ENCODE measurements at regions not wholly inside any gene's neighbourhood (a gene's known extent, or its start where the extent isn't known, plus 50 kb on each side); places are given as distances from the start of the nearest gene placed in this dataset.

DNA sequence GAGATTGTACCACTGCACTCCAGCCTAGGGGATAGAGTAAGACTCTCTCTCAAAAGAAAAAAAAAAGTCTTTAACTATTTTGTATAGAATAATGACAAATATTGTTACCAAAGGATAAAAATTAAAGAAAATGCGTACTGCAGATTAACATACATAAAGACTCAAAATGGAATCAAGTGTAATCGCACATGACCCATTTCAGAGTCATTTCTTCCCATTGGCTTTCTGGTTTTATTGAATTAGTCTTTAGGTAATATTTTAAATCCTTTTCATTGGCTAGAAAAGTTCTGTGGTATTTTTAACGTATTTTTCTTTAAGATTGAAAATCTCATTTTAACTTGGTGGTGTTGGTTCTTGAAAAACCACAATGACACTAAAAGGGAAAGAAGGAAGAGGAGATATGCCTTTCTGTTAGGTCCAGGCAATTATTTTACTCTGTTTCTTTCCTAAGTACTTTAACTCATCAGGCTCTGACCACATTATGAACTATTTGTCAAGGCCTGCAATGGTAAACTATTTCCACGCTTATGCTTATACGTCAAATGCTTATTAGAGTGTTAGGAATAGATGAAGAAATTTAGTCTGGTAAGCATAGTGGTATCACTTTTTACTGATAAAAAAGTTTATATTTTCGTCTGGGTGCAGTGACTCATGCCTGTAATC is 52.3 kb downstream of the PLEKHG1 start:
- Mint-ChIP-seq H3K36me3 (no peaks in the 10 kb centered on the region), H3K27me3 (no peaks in the 10 kb centered on the region), H3K4me3 (no peak overlapping the region), H3K9me3 (no peaks in the 10 kb centered on the region), H3K4me1 (ENCODE audit: low read depth) (no peaks in the 10 kb centered on the region), H3K27ac (no peak overlapping the region)
- no peak for DNase-seq
- ChIA-PET POLR2A (no interaction called here), CTCF (no interaction called here)
- intact Hi-C loops (cut with micrococcal nuclease), result loop anchor here (1.0 to 2.0 kb wide), 2 partner anchors 19 to 161 kb away; no protein-coding TSS in a partner anchor

DNA sequence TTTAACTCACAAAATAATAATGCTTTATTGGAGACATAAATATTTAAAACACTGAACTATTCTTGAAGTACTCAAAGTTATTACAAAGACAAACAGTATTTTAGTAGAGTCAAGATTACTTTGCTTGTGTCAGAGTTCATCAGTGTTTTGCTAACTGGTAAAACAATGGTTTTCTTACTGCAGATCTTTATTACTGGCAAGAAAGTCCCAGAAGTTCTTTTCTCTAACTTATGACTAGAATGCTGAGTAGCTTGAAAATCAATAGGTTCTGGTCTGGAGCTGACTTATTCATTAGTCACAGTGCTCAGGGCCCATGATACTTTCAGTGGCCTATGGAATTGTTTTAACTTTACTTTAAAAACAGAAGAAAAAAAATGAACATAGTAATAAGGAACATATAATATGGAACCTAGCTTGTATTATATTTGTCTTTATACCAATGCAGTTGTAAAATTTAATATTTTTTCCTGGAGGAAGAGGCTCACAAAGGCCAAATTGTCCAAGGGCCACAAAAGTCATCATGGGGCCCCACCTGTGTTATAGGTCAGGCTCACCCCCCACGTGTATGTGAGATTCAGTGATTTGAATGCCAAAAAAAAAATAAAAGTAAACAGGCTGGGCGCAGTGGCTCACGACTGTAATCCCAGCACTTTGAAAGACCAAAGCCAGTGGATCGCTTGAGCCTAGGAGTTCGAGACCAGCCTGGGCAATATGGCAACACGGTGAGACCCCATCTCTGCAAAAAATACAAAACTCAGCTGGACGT is 53.3 kb downstream of the PLEKHG1 start:
- H3K27ac Mint-ChIP-seq, result no peak overlapping the region
- intact Hi-C loops (cut with micrococcal nuclease), result loop anchor here (1.0 to 2.0 kb wide), 2 partner anchors 20 to 160 kb away; no protein-coding TSS in a partner anchor
- H3K36me3 Mint-ChIP-seq, result no peaks in the 10 kb centered on the region
- ChIA-PET POLR2A (interaction anchor here (0.7 to 0.8 kb wide), 2 partner anchors 42 to 52 kb away, joined by 3 to 4 read pairs; no protein-coding TSS in a partner anchor), CTCF (interaction anchor here (0.8 to 1.2 kb wide), 2 partner anchors 18 to 54 kb away, joined by 3 to 4 read pairs; partner anchors contain the start of gene PLEKHG1)
- no peaks in the 10 kb centered on the region for H3K4me1 Mint-ChIP-seq (ENCODE audit: low read depth)
- no peaks in the 10 kb centered on the region for H3K27me3 Mint-ChIP-seq
- H3K4me3 Mint-ChIP-seq, result no peak overlapping the region
- H3K9me3 Mint-ChIP-seq, result no peaks in the 10 kb centered on the region
- no peak for DNase-seq

DNA sequence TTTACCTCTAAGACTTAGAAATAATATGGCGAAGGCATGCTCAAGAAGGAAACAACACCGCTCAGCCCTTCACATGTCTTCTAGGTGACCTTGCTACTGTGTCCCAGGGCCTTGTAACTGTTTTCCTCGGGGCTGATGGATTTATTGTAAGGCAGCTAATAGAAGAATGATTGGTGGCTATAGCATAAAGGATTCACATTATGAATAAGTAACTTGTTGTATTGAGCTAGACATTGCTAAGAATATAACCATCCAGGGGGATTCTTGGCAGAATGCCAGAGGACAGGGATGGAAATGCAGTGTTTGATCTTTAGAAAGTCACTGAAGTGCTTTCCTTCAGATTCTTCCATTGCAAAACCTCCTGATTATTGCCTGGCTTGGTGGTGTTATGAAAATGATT is 54.9 kb downstream of the PLEKHG1 start:
- Mint-ChIP-seq H3K4me3 (no peak overlapping the region), H3K27me3 (no peaks in the 10 kb centered on the region), H3K36me3 (no peaks in the 10 kb centered on the region), H3K27ac (no peak overlapping the region), H3K4me1 (ENCODE audit: low read depth) (no peaks in the 10 kb centered on the region), H3K9me3 (no peaks in the 10 kb centered on the region)
- no peak for DNase-seq
- intact Hi-C loops (cut with micrococcal nuclease), result no loop called here
- ChIA-PET POLR2A (no interaction called here), CTCF (no interaction called here)

DNA sequence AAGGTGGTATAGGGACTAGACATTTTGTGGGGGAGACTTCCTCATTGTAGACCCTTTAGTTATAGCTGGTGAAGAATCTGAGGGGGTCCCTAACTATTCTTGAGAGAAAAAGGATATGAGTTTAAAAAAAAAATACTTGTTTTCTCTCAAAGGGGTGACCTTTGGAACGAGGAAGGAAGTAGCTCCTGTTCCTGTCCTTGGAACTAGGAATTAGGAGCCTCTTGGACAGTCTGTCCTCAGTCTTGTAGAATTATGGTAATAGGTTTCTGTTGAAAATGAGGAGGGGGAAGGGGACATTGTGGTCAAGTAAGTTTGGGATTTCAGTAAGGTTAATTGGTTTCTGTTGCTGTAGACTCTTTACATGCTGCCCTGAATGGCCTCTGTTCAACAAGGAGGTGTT is 56.5 kb downstream of the PLEKHG1 start:
- Mint-ChIP-seq H3K4me3 (no peak overlapping the region), H3K27ac (no peak overlapping the region), H3K27me3 (no peaks in the 10 kb centered on the region), H3K36me3 (no peaks in the 10 kb centered on the region), H3K9me3 (no peaks in the 10 kb centered on the region), H3K4me1 (ENCODE audit: low read depth) (no peaks in the 10 kb centered on the region)
- ChIA-PET POLR2A (interaction anchor here (0.5 kb wide), 1 partner anchor 932 kb away, joined by 3 read pairs; no protein-coding TSS in a partner anchor), CTCF (no interaction called here)
- DNase-seq, result no peak
- intact Hi-C loops (cut with micrococcal nuclease), result no loop called here

- Mint-ChIP-seq H3K4me3 (no peak overlapping the region), H3K9me3 (no peaks in the 10 kb centered on the region), H3K27ac (no peak overlapping the region), H3K36me3 (no peaks in the 10 kb centered on the region), H3K27me3 (no peaks in the 10 kb centered on the region), H3K4me1 (ENCODE audit: low read depth) (no peaks in the 10 kb centered on the region)
- intact Hi-C loops (cut with micrococcal nuclease), result no loop called here
- CTCF ChIA-PET, result no interaction called here
- POLR2A ChIA-PET, result no interaction called here
- no peak for DNase-seq
Measured at GRCh38 chr6:150658421-150658820, 58.7 kb downstream of the PLEKHG1 start.

DNA sequence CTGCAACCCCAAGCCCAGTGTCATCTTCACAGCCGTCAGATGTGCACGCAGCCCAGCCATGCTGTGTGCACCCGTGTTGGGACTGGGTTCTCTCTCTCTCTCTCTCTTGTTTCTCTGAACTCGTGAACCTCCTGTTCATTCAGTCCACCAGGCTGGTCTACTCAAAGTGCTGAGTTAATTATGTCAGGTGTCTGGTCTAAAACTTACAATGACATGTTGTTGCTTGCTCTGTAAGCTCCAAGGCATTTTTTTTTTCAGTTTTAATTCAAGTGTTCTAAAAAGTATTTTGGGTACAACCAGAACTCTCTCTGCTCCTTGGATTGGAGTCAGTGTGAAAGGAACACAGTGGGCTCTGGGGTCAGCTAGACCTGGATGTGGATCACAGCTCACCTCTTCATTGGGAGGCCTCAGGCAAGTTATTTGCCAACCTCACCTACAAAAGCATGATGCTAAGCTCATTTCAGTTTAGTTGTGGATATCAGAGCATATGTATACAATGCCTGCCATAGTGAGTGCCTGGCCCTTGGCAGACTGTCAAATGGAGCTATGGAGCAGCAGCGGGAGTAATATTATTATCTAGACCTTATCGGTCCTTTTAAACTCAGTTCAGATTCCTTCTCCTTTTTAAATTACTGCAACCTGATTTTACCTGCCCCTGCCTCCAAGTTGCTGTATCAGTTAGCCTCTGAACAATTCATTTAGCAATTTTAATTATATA is 59.5 kb downstream of the PLEKHG1 start:
- Mint-ChIP-seq H3K27me3 (no peaks in the 10 kb centered on the region), H3K36me3 (no peaks in the 10 kb centered on the region), H3K4me1 (ENCODE audit: low read depth) (no peaks in the 10 kb centered on the region), H3K9me3 (no peaks in the 10 kb centered on the region), H3K4me3 (no peak overlapping the region), H3K27ac (no peak overlapping the region)
- ChIA-PET POLR2A (no interaction called here), CTCF (no interaction called here)
- no peak for DNase-seq
- intact Hi-C loops (cut with micrococcal nuclease), result no loop called here

DNA sequence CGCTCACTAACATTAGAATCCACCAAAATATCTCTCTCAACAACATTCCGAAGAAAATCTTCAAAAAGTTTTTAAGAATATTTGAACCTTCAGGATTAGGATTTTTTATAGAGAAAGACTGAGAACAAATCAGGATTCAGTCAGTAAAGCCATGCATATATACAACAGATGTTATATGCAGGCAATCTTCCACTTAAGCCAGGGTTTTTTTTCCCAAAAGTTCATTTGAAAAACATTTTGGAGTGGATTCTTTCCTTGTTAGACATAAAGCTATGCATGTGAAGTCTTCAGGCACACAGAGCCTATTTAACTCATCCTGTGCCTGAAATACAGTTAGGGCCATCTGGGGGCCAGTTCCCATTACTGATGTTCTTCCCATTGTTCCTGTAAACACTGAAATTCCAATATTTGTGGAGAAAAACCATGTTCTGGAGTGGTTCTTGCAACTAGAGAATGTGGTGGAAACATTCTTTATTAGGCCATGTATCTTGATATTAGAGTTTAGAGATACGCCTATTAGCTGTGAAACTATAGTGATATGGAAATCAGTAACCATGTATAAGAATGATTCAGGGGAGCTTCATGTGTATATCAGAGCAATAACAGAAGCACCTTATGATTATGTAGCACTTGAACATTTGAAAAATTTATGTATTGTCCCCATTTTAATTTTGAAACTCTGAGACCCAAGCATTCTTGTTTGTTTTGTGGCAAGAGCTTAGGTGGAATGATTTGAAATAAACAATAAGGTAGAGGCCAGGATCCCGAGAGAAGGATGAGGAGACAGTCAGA is 61.7 kb downstream of the PLEKHG1 start:
- H3K9me3 Mint-ChIP-seq, result no peaks in the 10 kb centered on the region
- CTCF ChIA-PET, result interaction anchor here (0.8 kb wide), 1 partner anchor 24 kb away, joined by 3 read pairs; no protein-coding TSS in a partner anchor
- POLR2A ChIA-PET, result no interaction called here
- intact Hi-C loops (cut with micrococcal nuclease), result no loop called here
- no peaks in the 10 kb centered on the region for H3K4me1 Mint-ChIP-seq (ENCODE audit: low read depth)
- no peak for DNase-seq
- H3K36me3 Mint-ChIP-seq, result no peaks in the 10 kb centered on the region
- H3K27ac Mint-ChIP-seq, result no peak overlapping the region
- H3K4me3 Mint-ChIP-seq, result no peak overlapping the region
- H3K27me3 Mint-ChIP-seq, result no peaks in the 10 kb centered on the region

DNA sequence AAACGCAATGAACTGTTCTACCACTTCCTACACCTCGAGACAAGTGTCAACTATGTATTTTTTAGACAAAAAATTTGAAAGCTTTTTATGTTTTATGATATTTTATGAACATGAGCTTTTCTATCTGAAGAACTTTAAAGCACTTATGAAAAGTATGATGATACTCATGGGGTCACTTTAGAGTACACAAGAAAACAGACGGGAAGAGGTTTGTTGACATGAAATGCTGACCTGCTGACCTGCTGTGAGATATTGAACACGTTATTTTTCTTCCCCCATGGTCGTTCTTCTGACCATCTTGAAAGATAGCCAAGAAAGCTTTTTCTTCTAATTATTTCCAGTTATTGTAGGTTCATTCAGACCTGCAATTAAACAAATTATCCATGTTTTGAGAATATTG is 63.1 kb downstream of the PLEKHG1 start:
- Mint-ChIP-seq H3K36me3 (no peaks in the 10 kb centered on the region), H3K4me3 (no peak overlapping the region), H3K9me3 (no peaks in the 10 kb centered on the region), H3K27ac (no peak overlapping the region), H3K27me3 (no peaks in the 10 kb centered on the region), H3K4me1 (ENCODE audit: low read depth) (peaks cover 3% of the 10 kb centered on the region)
- intact Hi-C loops (cut with micrococcal nuclease), result no loop called here
- ChIA-PET CTCF (no interaction called here), POLR2A (no interaction called here)
- no peak for DNase-seq

GRCh38 chr6:150664091-150664490 is 64.4 kb downstream of the PLEKHG1 start:
- H3K36me3 Mint-ChIP-seq, result no peaks in the 10 kb centered on the region
- peaks cover 9% of the 10 kb centered on the region for H3K4me1 Mint-ChIP-seq (ENCODE audit: low read depth)
- no peaks in the 10 kb centered on the region for H3K27me3 Mint-ChIP-seq
- intact Hi-C loops (cut with micrococcal nuclease), result no loop called here
- ChIA-PET POLR2A (no interaction called here), CTCF (no interaction called here)
- H3K9me3 Mint-ChIP-seq, result no peaks in the 10 kb centered on the region
- H3K4me3 Mint-ChIP-seq, result no peak overlapping the region
- no peak for DNase-seq
- H3K27ac Mint-ChIP-seq, result no peak overlapping the region

DNA sequence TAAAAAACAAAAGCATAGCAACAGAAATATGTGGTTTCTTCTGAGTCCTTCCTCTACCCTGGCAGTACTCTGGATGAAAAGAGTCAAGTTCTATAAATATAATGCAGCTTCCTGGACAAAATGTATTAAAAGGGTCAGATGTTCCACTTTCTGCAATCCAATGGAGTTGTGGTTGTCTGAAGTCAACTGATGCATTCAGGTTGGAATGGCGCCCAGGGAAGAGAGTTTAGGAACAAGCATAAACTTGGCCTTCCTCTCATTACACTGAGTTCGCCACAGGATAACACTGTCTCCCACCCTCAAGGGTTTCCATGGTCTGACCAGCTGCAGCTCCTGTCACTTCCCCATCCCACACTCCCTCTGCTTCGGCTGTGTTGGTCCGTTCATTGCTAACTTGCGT is 66.4 kb downstream of the PLEKHG1 start:
- Mint-ChIP-seq H3K36me3 (no peaks in the 10 kb centered on the region), H3K4me3 (no peak overlapping the region), H3K27me3 (no peaks in the 10 kb centered on the region), H3K4me1 (ENCODE audit: low read depth) (peaks cover 9% of the 10 kb centered on the region), H3K9me3 (no peaks in the 10 kb centered on the region), H3K27ac (no peak overlapping the region)
- CTCF ChIA-PET, result no interaction called here
- POLR2A ChIA-PET, result no interaction called here
- intact Hi-C loops (cut with micrococcal nuclease), result no loop called here
- DNase-seq, result no peak

DNA sequence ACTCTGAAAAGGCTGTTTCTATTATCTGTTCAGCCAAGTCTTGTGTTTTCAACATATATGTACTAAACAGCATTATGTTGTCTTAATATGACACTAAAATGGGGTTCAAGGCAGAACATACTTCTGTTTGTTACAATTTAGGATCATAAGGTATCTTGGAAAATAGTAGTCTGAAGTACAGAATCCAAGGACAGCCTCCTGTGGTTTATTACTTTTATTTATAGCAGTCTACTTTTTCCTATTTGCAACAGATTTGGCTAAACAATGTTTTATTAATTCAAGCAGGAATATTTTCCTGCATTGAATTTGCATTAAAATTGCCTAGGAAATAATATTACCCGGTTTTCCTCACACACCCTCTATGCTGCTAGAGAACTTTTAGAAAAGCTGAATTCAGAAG is 67.7 kb downstream of the PLEKHG1 start:
- Mint-ChIP-seq H3K27ac (no peak overlapping the region), H3K4me3 (no peak overlapping the region), H3K4me1 (ENCODE audit: low read depth) (peaks cover 9% of the 10 kb centered on the region), H3K36me3 (no peaks in the 10 kb centered on the region), H3K27me3 (no peaks in the 10 kb centered on the region), H3K9me3 (no peaks in the 10 kb centered on the region)
- POLR2A ChIA-PET, result no interaction called here
- intact Hi-C loops (cut with micrococcal nuclease), result no loop called here
- DNase-seq, result no peak
- CTCF ChIA-PET, result no interaction called here
